ENCODE measurements at regions not wholly inside any gene's neighbourhood (a gene's known extent, or its start where the extent isn't known, plus 50 kb on each side); places are given as distances from the start of the nearest gene placed in this dataset.

- TF ChIP-seq CTCF (IDR thresholded peaks at IDR 0.05) (no peak), POLR2AphosphoS5 (IDR thresholded peaks at IDR 0.05; ENCODE audit: insufficient read depth in 1 of 2, low read depth in 1 of 2) (no peak)
Measured at GRCh38 chr13:75931116-75931515, 295.0 kb downstream of the LMO7 start.
